Esophagus squamous epithelium (tissue), 4 donors: ENCODE measurements at regions not wholly inside any gene's neighbourhood (a gene's known extent, or its start where the extent isn't known, plus 50 kb on each side); places are given as distances from the start of the nearest gene placed in this dataset.

Experiments used
- CTCF ChIP-seq, 6 experiments: fragments of 450-650 bp in 4 of 6; fragments of 200-600 bp in 2 of 6; sonication (generic) in 2 of 6; IDR thresholded peaks; one replicate each; pipeline ENCODE4 v1.5.1; 2016 to 2019; ENCODE audit warnings: antibody characterized with exemption in 6 of 6, mild to moderate bottlenecking in 4 of 6, moderate library complexity in 4 of 6
- POLR2A ChIP-seq, 4 donors: fragments of 450-650 bp; IDR thresholded peaks; one replicate each; pipeline ENCODE4 v1.6.1; 2017; ENCODE audit warnings: antibody characterized with exemption in 4 of 4, mild to moderate bottlenecking in 4 of 4, moderate library complexity in 3 of 4

- TF ChIP-seq CTCF (IDR thresholded peaks at IDR 0.05) (no peak), POLR2A (IDR thresholded peaks at IDR 0.05) (no peak)
Observed at GRCh38 chr1:70717211-70717610, 306.1 kb downstream of the CTH start.
